T-helper 2 cell treated with Interferon-gamma antibody and Interleukin-4, amounts not matched to agents 5 μg/mL and 100 μg/mL, for 36 hours (primary cell): ENCODE measurements at regions not wholly inside any gene's neighbourhood (a gene's known extent, or its start where the extent isn't known, plus 50 kb on each side); places are given as distances from the start of the nearest gene placed in this dataset.

Source experiments
- DNase-seq: peaks from one replicate; pipeline ENCODE4 v3.0.0; 2021; ENCODE audit warnings: low spot score
- H3K27ac Mint-ChIP-seq: one replicate; pipeline ENCODE4 v1.8.0; 2021; ENCODE audit warnings: mild to moderate bottlenecking, mixed read lengths
- H3K27me3 Mint-ChIP-seq: one replicate; pipeline ENCODE4 v1.8.0; 2021; ENCODE audit warnings: low read depth, mixed read lengths
- H3K36me3 Mint-ChIP-seq: one replicate; pipeline ENCODE4 v1.8.0; 2021; ENCODE audit warnings: low read depth, mixed read lengths
- H3K4me1 Mint-ChIP-seq: one replicate; pipeline ENCODE4 v1.8.0; 2021; ENCODE audit warnings: low read depth, mixed read lengths
- H3K4me3 Mint-ChIP-seq: one replicate; pipeline ENCODE4 v1.8.0; 2022; ENCODE audit warnings: mild to moderate bottlenecking, moderate library complexity, mixed read lengths
- H3K9me3 Mint-ChIP-seq: one replicate; pipeline ENCODE4 v1.8.0; 2021; ENCODE audit warnings: mixed read lengths

DNA sequence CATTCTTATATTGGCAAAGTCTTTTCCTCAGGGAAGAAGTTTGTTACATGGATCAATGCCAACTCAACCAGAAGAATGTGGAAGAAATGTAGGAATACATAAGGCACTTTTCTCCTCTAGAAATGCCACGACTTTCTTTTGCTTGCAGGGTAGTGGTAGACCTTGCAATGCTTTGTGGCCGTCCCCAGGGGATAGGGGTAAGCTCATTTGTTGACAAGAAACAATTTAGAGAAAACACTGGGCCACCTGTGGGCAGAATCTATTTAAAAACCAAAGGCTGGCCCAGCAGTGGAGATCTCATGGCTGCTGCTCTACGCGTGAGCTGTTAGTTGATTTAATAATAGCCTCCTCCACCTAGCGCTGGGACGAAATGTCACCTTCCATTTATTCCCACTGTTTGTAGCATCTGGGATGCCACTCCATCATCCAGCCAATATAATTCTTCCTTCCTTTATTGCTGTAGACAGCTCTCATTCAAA lies 64.6 kb upstream of the PFN2 start:
- Mint-ChIP-seq H3K36me3 (no peaks in the 10 kb centered on the region), H3K27ac (no peak overlapping the region), H3K27me3 (peaks cover 2% of the 10 kb centered on the region), H3K4me1 (no peaks in the 10 kb centered on the region), H3K9me3 (no peaks in the 10 kb centered on the region), H3K4me3 (no peak overlapping the region)
- DNase-seq: no peak

DNA sequence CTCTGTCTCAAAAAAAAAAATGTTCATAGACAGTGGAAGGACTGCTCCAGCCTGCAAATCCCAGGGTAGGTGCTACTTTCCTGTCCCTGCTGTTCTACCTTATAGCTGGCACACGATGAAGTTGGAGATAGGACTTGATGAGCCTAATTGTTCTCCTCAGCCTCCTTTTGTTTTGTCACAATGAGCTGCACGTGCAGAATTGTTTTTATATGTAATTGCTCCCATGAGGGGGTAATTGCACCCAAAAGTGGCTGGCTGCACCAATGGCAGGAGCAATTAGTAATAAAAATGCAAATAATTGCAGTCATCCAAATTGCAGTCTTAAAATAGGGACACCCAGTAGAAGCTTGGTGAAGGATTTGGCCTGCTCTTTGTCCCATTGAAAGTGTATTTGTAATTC lies 63.0 kb upstream of the PFN2 start:
- Mint-ChIP-seq H3K36me3 (no peaks in the 10 kb centered on the region), H3K9me3 (no peaks in the 10 kb centered on the region)

DNA sequence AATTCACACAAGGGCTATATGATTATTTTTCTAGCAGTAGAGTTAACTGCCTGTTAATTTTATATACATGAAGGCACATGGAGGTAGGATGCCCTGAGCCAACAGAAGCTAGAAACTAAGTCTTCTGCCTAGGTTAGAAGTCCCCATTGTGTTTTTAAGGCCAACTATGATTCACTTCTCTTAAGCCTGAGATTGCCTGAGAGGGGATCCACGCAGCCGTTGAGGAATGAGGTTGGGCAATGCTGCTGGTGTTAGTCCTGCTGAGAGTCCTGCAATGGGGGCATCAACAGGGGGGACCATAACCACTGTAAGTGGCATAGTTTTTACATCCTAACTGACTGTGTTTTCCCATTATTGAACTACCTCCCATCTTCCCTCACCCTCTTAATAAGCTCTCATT lies 60.1 kb upstream of the PFN2 start:
- Mint-ChIP-seq H3K4me3 (no peak overlapping the region), H3K36me3 (no peaks in the 10 kb centered on the region), H3K27me3 (peaks cover 7% of the 10 kb centered on the region), H3K9me3 (no peaks in the 10 kb centered on the region), H3K27ac (no peak overlapping the region), H3K4me1 (no peaks in the 10 kb centered on the region)
- DNase-seq: no peak

More for the DNA sequence above, 63.0 kb upstream of the PFN2 start:
- Mint-ChIP-seq H3K4me1 (no peaks in the 10 kb centered on the region), H3K27me3 (peaks cover 5% of the 10 kb centered on the region), H3K4me3 (no peak overlapping the region), H3K27ac (no peak overlapping the region)
- no peak for DNase-seq

DNA sequence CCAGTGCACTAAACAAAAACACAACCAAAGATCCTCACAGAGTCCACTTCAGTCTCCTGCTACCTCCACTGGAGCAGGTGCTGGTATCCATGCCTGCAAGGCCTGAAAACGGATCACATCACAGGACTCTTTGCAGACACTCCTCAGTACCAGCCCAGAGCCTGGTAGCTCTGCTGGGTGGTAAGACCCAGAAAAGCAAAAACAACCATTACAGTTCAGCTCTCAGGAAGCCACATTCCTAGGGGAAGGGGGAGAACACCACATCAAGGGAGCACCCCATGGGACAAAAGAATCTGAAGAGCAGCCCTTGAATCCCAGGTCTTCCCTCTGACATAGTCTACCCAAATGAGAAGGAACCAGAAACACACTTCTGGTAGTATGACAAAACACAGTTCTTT lies 52.5 kb upstream of the PFN2 start:
- DNase-seq: no peak
- Mint-ChIP-seq H3K4me3 (no peak overlapping the region), H3K36me3 (no peaks in the 10 kb centered on the region), H3K27me3 (peaks cover 8% of the 10 kb centered on the region), H3K27ac (no peak overlapping the region), H3K4me1 (no peaks in the 10 kb centered on the region), H3K9me3 (no peaks in the 10 kb centered on the region)

DNA sequence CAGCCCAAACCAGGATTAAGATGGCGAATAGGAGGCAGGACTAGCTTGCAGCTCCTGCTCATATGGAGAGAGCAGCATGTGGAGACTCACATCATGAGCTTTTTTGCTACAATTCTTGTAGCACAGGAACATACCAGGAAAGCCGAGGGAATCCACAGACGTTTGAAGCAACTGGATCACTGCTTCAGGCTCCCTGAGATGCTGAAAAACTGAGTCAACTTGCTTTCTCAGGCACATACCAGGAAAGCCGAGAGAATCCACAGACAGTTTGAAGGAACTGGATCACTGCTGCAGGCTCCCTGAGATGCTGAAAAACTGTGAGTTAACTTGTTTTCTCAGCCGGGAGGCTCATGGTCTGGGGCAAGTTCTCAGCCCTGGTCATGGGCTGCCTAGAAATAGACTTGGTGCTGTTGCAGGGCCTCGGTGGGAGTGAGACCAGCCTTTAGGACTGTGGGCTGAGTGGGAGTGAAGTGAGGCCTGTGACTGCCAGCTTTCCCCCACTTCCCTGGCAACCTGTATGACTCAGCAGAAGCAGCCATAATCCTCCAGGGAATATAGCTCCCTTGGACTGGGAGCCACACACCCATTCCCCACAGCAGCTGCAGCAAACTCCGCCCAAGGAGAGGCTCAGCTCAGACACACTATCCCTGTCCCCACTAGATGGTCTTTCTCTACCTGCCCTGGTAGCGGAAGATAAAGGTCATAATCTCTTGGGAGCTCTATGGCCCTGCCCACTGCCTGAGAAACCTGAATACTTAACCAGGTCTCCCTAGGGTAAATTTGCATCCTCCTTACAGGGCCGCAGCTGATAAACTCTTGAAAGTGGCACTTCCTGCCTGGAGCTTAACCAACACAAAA lies 51.9 kb upstream of the PFN2 start:
- Mint-ChIP-seq H3K36me3 (no peaks in the 10 kb centered on the region), H3K27me3 (peaks cover 9% of the 10 kb centered on the region), H3K4me3 (no peak overlapping the region), H3K4me1 (no peaks in the 10 kb centered on the region), H3K27ac (no peak overlapping the region), H3K9me3 (no peaks in the 10 kb centered on the region)
- DNase-seq: no peak

DNA sequence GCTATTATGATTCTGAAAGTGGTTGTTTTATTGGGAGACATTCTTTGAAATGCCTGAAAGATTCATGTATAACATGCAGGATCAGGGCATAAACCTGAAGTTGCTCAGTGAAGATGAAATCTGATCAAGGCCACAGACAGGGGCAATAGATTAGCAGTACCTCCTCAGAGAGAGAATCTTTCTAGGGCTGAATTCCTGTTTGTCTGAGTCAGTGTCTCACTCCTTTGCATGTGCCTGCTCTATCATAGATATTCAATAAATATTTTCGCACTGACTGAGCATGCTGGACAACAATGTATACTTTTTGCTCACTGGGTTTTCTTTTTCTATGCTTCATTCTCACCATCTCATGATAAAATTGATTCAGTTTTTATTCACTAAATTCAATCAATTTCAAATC lies 49.8 kb upstream of the PFN2 start:
- Mint-ChIP-seq H3K27me3 (peaks cover 12% of the 10 kb centered on the region), H3K27ac (no peak overlapping the region), H3K4me1 (no peaks in the 10 kb centered on the region), H3K36me3 (no peaks in the 10 kb centered on the region), H3K9me3 (no peaks in the 10 kb centered on the region), H3K4me3 (no peak overlapping the region)
- DNase-seq: no peak
